Neural cell (in vitro differentiated cells): ENCODE measurements at regions not wholly inside any gene's neighbourhood (a gene's known extent, or its start where the extent isn't known, plus 50 kb on each side); places are given as distances from the start of the nearest gene placed in this dataset.

Experiments
- POLR2AphosphoS5 ChIP-seq: IDR thresholded peaks from 2 replicates; pipeline ENCODE4 v1.6.1; 2012
- TF ChIP-seq, protein P1 (sequence below): fragments of 450-650 bp; IDR thresholded peaks from 2 replicates; pipeline ENCODE4 v1.5.1; 2014; ENCODE audit warnings: antibody characterized with exemption, mild to moderate bottlenecking, moderate library complexity; ENCODE audit not compliant: poor library complexity, severe bottlenecking

GRCh38 chr14:100675699-100676684, 50.7 kb upstream of the DLK1 start:
- TF ChIP-seq, protein P1, sequence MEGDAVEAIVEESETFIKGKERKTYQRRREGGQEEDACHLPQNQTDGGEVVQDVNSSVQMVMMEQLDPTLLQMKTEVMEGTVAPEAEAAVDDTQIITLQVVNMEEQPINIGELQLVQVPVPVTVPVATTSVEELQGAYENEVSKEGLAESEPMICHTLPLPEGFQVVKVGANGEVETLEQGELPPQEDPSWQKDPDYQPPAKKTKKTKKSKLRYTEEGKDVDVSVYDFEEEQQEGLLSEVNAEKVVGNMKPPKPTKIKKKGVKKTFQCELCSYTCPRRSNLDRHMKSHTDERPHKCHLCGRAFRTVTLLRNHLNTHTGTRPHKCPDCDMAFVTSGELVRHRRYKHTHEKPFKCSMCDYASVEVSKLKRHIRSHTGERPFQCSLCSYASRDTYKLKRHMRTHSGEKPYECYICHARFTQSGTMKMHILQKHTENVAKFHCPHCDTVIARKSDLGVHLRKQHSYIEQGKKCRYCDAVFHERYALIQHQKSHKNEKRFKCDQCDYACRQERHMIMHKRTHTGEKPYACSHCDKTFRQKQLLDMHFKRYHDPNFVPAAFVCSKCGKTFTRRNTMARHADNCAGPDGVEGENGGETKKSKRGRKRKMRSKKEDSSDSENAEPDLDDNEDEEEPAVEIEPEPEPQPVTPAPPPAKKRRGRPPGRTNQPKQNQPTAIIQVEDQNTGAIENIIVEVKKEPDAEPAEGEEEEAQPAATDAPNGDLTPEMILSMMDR = no peak
- TF ChIP-seq POLR2AphosphoS5 = no peak
